Muscle layer of duodenum (tissue), 2 donors: ENCODE measurements at regions not wholly inside any gene's neighbourhood (a gene's known extent, or its start where the extent isn't known, plus 50 kb on each side); places are given as distances from the start of the nearest gene placed in this dataset.

Experiments
- H3K27ac ChIP-seq: one replicate; pipeline ENCODE4 v1.7.0; 2013; ENCODE audit warnings: mild to moderate bottlenecking, low read length
- H3K27me3 ChIP-seq: one replicate; pipeline ENCODE4 v1.7.0; 2013; ENCODE audit warnings: low read depth, mild to moderate bottlenecking, control low read depth, low read length
- H3K36me3 ChIP-seq, 2 donors: one replicate each; pipeline ENCODE4 v1.7.0; 2013; ENCODE audit warnings: low read length in 2 of 2, control low read depth in 1 of 2, mild to moderate bottlenecking in 1 of 2; ENCODE audit not compliant: insufficient read depth in 2 of 2, control insufficient read depth in 1 of 2
- H3K4me1 ChIP-seq, 2 donors: one replicate each; pipeline ENCODE4 v1.7.0; 2013; ENCODE audit warnings: low read length in 2 of 2, mild to moderate bottlenecking in 2 of 2, control low read depth in 1 of 2, moderate library complexity in 1 of 2; ENCODE audit not compliant: insufficient read depth in 2 of 2, control insufficient read depth in 1 of 2
- H3K4me3 ChIP-seq, 2 donors: one replicate each; pipeline ENCODE4 v1.7.0; 2013; ENCODE audit warnings: low read length in 2 of 2, low read depth in 1 of 2, mild to moderate bottlenecking in 1 of 2
- H3K9me3 ChIP-seq, 2 donors: one replicate each; pipeline ENCODE4 v1.7.0; 2013; ENCODE audit warnings: low read length in 2 of 2, control low read depth in 1 of 2, mild to moderate bottlenecking in 1 of 2; ENCODE audit not compliant: control insufficient read depth in 1 of 2
- donor health status: healthy.

- Histone ChIP-seq H3K27ac (peak overlapping the region; percentile 82), H3K36me3 (peaks cover 0 to 3% of the 10 kb centered on the region in 2 donors), H3K9me3 (no peaks in the 10 kb centered on the region), H3K4me1 (peaks cover 4 to 17% of the 10 kb centered on the region in 2 donors), H3K4me3 (no peak overlapping the region), H3K27me3 (no peaks in the 10 kb centered on the region)
Observed at GRCh38 chr9:684941-685340, 156.6 kb upstream of the DMRT1 start.

GRCh38 chr9:686321-686813, 155.1 kb upstream of the DMRT1 start:
- H3K36me3 ChIP-seq, result peaks cover 0 to 3% of the 10 kb centered on the region in 2 donors
- peaks cover 4 to 17% of the 10 kb centered on the region in 2 donors for H3K4me1 ChIP-seq
- peak overlapping the region; percentile 84 for H3K27ac ChIP-seq
- H3K27me3 ChIP-seq, result no peaks in the 10 kb centered on the region
- H3K9me3 ChIP-seq, result no peaks in the 10 kb centered on the region
- no peak overlapping the region for H3K4me3 ChIP-seq

DNA sequence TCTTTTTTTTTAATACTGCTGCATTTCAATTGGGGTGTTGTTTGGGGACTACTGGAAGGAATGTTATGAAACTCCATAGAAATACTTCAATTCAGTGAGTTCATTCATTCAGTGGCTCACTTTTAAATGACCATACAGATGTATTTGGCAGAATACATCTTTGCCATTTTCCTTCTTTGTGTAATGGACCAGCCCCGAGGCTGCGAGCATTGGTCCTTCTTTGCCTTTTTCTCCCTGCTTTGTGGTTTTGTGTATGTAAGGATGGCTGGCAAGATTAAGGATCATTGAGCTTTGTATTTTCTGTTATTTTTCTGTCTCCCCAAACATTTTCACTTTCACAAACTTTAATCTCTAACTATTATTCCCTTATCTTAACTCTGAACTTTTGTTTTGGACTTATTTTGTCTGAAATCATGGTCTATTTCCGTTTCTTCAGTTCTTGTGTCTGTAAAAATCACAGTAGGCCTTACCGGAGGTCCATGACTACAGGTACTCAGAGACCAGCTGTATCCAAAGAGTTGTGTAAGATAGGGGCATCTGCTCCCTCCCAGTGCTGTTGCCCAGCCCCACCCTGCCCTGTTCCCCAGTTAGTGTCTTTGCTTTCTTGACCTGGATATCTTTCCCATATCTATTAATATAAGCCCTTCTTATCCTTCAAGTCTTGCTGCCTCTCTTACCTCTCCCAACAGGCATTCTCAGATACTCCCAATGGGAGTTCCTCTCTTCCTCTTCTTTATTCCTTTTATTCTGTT, 154.3 kb upstream of the DMRT1 start:
- no peaks in the 10 kb centered on the region for H3K27me3 ChIP-seq
- peaks cover 0 to 3% of the 10 kb centered on the region in 2 donors for H3K36me3 ChIP-seq
- H3K27ac ChIP-seq, result peak overlapping the region; percentile 84
- peaks cover 10 to 17% of the 10 kb centered on the region in 2 donors for H3K4me1 ChIP-seq
- H3K9me3 ChIP-seq, result no peaks in the 10 kb centered on the region
- peak overlapping the region in 1 of 2 donors; percentile 22 for H3K4me3 ChIP-seq

GRCh38 chr9:687994-688393, 153.5 kb upstream of the DMRT1 start:
- H3K9me3 ChIP-seq, result no peaks in the 10 kb centered on the region
- H3K27me3 ChIP-seq, result no peaks in the 10 kb centered on the region
- peaks cover 0 to 3% of the 10 kb centered on the region in 2 donors for H3K36me3 ChIP-seq
- H3K4me1 ChIP-seq, result peaks cover 14 to 15% of the 10 kb centered on the region in 2 donors
- no peak overlapping the region for H3K27ac ChIP-seq
- no peak overlapping the region for H3K4me3 ChIP-seq

DNA sequence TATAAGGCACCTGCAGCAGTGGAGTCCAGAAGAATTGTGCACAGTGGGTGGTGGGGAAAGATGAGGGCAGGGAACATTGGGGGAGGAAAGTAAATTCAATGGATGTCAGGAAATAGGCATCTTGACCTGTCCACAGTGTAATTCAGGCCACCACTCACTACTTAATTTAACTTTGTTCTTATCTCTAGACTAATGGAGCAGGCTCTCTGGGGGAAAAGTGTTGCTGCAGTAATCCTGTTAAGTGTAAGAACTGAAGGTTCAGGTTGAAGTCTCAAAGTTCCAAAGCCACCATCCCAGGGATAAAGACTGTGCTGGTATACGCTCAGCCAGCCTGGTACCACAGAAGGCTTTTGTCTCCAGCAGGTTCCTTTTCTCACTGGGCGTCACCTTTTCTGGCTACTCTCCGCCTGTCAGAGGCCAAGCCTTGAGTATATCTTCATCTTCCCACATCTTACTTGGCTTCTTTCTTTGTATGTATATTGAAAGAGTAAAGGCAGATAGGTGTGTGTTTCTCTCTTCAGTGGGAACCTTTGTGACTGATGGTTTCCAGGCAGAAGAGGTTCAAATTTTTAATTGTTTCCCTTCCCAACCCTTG, 150.9 kb upstream of the DMRT1 start:
- no peak overlapping the region for H3K4me3 ChIP-seq
- H3K27ac ChIP-seq, result no peak overlapping the region
- peaks cover 0 to 10% of the 10 kb centered on the region in 2 donors for H3K36me3 ChIP-seq
- no peaks in the 10 kb centered on the region for H3K27me3 ChIP-seq
- H3K4me1 ChIP-seq, result peaks cover 19 to 29% of the 10 kb centered on the region in 2 donors
- no peaks in the 10 kb centered on the region for H3K9me3 ChIP-seq

DNA sequence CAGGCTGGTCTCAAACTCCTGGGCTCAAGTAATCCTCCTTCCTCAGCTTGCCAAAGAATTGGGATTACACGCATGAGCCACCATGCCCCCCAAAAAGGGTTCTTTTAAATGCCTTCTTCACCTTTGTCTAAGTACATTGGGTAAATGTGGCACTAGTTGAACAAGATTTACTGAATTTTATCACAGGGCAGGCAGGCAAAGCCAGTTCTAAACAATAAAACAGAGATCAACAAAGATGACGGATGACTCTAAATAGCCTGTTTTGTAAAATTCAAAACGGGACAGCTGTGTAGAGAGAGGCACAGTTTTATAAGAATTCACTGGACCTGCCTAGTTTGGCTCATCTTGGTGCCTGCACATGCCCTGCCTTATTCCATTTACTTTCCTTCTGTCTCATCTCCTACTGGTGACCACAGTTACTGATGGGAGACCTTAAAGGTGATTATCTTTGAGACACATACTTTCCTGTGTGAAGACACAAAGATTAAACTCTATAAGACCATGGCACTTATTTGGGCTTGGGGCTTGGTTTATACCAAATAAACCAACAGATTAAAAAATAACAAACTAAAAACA, 149.6 kb upstream of the DMRT1 start:
- peaks cover 23 to 39% of the 10 kb centered on the region in 2 donors for H3K4me1 ChIP-seq
- no peak overlapping the region for H3K4me3 ChIP-seq
- peak overlapping the region; percentile 96 for H3K27ac ChIP-seq
- peaks cover 0 to 10% of the 10 kb centered on the region in 2 donors for H3K36me3 ChIP-seq
- no peaks in the 10 kb centered on the region for H3K9me3 ChIP-seq
- no peaks in the 10 kb centered on the region for H3K27me3 ChIP-seq

GRCh38 chr9:692636-693129, 148.8 kb upstream of the DMRT1 start:
- Histone ChIP-seq H3K36me3 (peaks cover 0 to 10% of the 10 kb centered on the region in 2 donors), H3K4me1 (peaks cover 23 to 39% of the 10 kb centered on the region in 2 donors), H3K9me3 (no peaks in the 10 kb centered on the region), H3K27me3 (no peaks in the 10 kb centered on the region), H3K4me3 (peak overlapping the region; percentile 41 to 51), H3K27ac (peak overlapping the region; percentile 96)

DNA sequence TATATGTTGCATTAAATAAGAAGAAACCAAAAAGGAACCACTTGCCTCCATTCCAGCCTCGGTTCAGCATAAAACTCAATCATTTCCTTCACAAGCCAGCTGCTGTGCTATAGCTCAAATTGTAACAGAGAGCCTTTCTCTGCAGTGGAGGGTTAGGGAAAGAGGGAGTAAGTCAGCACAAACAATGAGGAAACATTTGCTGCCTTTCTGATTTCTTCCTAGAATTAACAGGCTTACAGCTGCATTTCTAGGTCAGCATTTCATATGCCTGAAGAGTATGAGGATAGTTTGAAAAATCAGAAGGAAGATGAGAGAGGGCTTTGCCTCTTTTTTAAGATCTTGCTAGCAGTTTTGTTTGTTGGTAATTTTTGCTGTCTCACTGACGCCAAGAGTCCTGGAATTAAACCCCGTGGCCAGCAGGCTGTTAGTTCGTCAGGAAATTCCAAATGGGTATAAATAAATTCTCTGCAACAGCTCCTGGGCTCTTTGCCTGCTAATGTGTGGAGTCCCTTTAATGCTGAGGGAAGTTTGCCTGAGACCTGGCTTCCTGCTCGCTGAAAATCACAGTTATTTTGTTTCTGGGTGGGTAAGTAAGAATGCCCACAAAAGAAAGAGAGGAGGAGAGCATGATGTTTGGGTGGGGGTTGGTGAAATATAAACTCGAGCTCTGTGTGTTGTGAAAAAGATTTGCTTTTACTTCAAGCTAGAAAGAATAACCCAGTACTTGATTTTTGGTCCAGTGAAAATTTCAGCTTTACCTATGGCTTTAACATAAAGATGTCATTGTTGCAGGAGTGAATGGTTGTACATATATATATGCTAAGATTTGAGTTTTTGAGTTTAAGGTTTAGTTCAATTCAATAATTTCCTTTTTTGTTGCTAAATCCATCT, 148.1 kb upstream of the DMRT1 start:
- H3K27me3 ChIP-seq, result no peaks in the 10 kb centered on the region
- no peaks in the 10 kb centered on the region for H3K9me3 ChIP-seq
- peak overlapping the region; percentile 41 to 51 for H3K4me3 ChIP-seq
- H3K36me3 ChIP-seq, result peaks cover 0 to 10% of the 10 kb centered on the region in 2 donors
- peak overlapping the region; percentile 96 for H3K27ac ChIP-seq
- peaks cover 23 to 39% of the 10 kb centered on the region in 2 donors for H3K4me1 ChIP-seq

- Histone ChIP-seq H3K9me3 (no peaks in the 10 kb centered on the region), H3K27me3 (no peaks in the 10 kb centered on the region), H3K4me1 (peaks cover 23 to 44% of the 10 kb centered on the region in 2 donors), H3K36me3 (peaks cover 0 to 10% of the 10 kb centered on the region in 2 donors), H3K27ac (peak overlapping the region; percentile 96), H3K4me3 (peak overlapping the region; percentile 41 to 51)
Observed at GRCh38 chr9:694092-694402, 147.4 kb upstream of the DMRT1 start.

DNA sequence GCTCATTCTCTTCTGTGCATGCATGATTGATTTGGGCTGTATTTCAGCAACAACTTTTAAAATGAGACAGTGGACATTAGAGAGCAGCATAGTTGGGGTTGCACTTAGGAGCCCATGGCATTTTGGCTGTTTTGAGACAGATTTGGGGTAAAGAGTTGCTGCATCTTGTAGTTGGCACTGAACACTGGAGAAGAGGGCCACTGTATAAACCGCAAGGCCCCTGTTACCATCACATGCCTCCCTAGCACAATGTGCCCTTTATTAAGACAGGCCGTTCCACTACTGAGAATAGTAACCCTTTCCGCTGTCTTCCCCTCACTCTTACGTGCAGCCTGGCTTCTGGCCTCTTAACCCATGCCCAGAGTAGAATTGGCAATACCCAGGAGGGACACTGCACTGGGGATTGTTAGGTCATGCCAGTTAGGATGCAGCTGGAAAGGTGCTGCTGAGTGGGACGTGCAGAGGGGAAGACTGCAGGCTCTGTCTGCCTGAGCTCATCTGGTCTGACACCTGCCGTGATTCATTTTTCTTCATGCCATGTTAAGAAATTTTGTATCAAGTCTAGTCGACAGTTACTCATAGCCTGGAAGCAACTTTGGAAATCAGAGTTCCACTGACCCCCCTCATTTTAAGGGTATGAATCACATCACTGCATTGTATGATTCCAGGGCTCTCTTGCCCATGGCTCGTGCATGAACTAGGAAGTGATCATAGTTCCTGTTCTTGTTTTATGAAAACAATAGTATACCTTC, 146.9 kb upstream of the DMRT1 start:
- no peaks in the 10 kb centered on the region for H3K27me3 ChIP-seq
- H3K4me3 ChIP-seq, result peak overlapping the region; percentile 41 to 51
- H3K4me1 ChIP-seq, result peaks cover 23 to 47% of the 10 kb centered on the region in 2 donors
- peaks cover 0 to 7% of the 10 kb centered on the region in 2 donors for H3K36me3 ChIP-seq
- H3K27ac ChIP-seq, result peak overlapping the region; percentile 96
- H3K9me3 ChIP-seq, result no peaks in the 10 kb centered on the region
